GM19043 (cell line): ENCODE measurements at regions not wholly inside any gene's neighbourhood (a gene's known extent, or its start where the extent isn't known, plus 50 kb on each side); places are given as distances from the start of the nearest gene placed in this dataset.

ENCODE experiments used
- ATAC-seq: cut with Tn5 transposase; IDR thresholded peaks from one replicate; pipeline ENCODE4 v1.9.1; 2021; ENCODE audit warnings: low read depth; ENCODE audit not compliant: unreplicated experiment

DNA sequence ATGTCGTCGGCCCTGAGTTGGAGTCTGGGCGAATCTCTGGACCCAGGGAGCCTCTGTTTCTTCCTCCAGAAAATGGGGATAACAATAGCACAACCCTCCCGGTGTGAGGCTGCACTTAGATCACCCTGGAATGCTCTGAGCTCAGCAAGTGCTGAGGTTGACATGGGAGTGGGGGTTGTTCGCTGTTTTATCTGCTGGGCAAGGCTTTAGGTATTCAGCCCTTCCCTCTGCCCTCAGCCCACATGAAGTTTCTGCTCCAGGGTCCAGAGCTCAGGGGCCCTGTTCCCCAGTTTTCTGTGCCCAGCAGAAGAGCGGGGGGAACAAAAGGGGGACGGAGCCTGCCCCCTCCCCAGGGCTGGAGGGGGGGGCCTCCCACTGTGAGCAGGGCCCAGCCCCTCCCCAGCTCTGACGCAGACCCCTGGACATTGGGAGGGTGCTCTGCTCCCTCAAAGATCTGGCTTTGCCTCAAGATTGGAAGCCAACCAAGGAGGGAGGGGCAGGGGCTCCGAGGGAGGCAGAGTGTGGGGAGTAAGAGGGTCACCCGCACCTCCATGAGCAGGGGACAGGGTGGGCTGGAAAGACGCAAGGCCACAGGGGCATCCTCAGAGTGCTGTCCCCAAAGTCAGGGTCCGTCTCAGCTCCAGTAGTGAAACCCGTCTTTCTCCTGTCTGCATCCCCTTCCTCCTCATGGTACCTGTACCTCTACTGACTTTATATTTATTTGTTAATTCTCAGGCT lies 215.6 kb downstream of the C9orf50 start:
- ATAC-seq, result no peak

DNA sequence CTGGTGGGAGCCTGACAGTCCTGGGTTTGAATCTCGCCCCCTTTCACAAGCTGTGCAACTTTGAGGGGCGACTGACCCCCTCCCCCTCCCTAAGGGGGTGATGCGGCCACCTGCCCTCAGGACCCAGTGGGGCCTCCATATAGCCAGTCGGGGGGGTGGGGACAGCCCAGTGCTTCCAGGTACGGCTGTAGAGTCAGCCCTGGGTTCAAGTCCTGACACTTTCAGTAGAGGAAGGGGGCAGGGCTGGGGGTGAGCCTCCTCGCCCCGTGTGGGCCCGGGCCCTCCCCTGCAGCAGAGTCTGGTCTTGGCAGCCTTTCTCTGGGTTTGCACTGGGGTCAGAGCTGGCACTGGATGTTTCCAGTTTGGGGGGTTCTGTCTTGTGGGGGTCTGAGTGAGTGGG lies 216.3 kb downstream of the C9orf50 start:
- no peak for ATAC-seq

DNA sequence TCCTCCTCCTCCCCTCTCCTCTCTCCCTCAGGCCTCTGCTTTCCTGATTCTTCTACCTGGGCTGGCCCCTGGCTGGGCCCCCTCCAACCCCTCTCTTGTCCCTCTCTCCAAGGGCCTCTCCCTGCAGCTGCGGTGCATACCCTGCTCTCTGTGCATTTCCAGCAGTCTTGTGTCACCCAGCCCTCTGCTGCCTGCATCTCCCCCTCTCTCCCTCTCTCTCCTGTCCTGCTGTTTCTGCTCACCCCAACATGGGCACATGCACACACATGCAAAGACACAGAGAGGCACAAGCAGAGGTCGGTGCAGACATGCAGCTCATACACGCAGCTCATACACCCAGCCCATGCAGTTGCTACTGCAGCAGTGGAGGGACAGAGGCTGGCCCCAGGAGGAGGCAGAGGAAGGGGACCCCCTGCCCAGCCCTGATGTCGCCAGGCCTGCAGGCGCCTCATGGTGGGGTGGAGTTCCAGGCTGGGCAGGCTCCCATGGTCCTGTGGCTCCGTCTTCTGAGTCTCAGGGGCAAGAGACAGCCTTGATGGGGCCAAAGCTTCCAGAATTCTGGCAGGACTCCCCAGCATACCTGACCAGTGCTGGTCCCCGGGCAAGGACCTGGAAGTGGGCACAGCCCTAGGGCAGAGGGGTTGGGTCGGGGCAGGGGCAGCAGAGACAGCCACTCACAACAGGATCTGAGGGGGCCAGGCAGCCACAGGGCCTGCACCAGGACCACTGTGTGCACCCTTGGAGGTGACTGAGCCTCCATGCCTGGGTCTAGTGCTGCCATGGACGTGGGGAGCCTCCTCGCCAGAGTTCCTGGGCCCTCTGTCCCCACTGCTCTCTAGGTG lies 216.9 kb downstream of the C9orf50 start:
- ATAC-seq, result no peak

DNA sequence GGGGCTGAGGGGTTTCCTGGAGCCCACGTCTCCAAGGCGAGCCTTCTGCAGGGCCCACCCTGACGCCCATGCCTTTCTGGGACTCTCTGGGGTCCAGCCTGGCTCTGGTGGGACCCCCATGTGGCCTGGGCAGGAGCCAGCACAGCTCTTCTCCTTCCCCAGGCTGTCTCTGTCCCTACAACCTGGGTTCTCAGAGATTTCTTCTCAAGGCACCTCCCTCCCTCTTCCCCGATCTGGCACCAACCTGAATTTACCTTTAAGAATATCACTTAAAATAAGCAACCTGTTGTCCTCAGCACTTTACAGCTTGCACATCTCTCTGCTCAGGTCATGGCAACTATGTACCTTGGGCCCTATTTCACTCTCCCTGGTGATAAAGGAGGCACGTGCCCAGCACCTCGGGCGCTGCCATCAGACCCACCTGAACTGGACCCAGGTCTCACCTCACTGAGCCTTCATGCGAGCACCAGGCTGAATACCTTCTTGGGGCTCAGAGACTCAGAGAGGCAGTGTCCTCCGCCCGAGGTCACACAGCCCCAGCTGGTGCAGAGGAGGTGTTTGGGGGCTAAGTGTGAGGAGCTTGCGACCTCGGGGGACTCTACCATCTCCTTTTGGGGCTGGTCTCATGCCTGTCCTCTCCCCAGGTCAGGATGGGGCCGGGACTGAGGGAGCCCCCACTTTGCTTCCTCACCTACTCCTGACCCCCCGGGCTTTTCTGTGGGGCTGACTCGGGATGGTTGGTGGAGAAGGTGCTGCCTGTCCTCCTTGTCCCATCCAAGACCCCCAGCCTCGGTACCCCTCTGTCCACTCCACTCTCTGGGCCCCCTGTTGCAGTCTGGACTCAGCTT lies 217.7 kb downstream of the C9orf50 start:
- no peak for ATAC-seq

DNA sequence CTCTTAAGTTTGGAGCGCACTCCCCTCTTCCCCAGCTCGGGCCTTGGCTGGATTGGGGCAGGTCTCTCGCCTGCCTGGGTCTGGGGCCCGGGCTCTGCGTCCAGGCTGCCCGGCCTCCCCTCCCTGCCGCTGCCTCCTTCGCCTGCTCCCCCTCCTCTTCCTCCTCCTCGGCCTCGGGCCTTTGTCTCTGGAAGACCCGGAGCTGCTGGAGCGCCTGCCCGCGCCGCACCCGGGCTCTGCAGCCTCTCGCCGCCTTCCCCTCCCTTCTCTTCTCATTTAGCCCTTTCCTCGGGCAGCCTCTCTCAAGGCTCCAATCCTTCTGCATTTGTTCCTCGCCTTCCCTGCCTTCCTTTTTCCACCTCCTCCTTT lies 218.5 kb downstream of the C9orf50 start:
- ATAC-seq, result no peak

DNA sequence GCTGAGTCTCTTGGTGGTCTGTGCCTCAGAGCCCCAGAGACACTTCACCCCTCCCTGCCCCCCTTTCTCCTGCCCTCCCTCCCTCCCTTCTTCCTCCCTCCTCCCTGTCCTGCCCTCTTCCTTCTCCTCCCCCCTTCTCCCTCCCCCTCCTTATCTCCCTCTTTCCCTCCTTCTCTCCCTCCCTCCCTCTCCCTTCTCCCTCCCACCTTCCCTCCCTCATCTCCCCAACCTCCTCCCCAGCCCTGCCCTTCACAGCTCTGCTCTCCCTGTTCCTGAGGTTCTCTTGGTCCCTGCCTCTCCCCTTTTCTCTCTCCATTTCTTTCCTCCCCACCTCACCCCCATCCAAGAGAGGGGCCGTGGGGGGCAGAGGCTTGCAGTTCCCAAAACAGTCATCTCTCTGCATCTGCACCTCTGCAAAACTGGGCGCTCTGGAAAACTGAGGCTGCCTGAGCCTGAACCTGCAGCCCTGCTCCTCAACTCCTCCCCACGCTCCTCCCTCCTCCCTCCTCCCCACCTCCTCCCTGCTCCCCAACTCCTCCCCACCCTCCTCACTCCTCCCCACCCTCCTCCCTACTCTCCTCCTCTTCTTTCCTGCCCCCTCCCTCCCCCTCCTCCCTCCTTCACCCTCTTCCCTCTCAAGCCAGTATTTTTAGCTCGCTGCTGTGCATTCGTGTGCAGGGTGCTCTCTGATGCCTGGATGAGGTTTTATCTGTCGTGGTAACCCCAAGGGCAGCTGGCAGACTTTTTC lies 219.1 kb downstream of the C9orf50 start:
- ATAC-seq, result no peak

DNA sequence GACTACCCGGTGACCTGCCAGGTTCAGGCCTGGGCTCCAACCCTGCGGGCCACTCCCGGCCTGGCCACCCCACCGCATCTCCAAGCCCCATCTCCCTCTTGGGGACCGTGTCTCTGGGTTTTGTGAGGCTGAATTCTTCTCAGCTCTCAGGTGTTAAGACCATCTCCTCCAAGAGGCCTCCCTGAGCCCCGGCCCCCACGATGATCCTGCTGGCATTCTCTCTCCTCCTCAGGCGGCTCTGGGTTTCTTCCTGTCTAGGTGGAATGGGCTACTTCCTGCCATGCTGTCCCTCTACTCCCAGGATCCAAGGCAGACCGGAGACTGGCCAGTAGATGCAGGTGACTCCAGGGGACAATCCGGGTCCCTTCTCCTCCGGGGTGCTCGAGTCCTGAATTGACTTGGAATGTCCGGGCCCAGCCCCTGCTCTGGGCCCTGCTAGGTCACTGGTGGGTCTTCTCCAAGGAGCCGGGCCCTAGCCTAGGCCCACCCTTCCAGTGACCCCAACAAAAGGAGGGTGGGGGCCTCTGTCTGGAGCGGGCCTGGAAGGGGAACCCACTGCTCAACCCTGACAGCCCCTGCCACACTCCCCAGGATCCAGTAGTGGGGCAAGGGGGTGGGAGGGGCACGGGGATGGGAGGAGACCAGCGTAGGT lies 219.8 kb downstream of the C9orf50 start:
- ATAC-seq, result no peak

DNA sequence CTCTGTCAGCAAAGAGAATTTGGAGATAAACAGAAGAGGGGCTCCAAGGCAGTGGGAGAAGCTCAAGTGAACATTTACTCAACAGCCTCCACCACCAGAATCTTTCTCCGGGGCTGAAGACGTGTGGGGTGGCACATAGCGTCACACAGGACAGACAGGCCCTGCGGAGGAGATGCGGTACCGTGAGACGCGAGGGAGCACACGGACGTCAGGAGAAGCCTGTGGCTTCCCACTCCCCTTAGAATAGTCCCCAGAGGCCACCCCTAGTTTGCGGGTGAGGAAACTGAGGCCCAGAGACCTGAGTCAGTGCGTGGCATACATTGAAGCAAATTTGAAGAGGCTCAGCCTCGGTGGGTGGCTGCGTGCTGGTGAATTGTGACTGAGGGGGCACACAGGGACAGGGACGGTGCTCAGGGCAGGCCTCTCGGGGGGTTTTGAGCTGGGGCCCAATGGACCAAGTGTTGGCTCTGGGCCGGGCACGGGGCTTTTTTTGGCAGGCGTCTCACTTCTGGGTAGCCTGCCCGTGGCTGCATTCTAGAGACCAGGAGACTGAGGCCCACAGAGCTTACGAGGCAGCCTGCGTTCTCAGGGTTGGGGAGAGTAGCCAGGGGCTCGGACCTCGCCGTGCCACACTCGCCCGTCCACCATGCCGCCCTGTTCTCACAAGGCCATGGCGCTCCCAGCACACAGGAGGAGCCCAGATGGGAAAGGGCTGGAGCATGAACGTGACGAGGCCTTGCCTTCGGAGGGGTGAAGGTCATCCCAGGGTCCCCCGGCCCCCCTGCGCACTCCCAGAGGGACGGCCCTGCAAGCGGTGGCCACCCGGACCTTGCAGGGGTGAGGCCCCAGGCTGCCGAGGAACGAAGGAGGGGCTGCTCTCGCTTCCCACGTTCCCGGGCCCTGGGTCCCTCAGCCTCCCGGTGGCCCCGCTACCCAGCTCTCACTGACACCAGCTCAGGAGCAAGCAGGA lies 220.6 kb downstream of the C9orf50 start:
- no peak for ATAC-seq

DNA sequence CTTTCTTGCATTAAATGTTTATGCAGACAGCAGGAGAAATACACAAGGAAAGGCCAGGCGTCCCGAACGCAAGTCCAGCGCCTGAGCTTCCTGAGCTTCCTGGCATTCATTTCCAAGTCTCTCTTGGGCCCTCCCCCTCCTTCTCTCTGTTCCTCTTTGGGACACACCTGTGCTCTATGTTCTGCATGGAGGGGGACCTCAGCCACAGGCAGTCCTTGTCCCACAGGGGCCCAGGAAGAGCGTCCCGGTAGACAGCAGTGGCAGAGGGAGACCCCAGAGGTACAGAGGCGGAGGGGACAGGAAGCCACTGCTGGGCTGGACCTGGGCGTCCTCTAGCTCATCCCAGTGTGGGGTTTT lies 221.3 kb downstream of the C9orf50 start:
- ATAC-seq, result no peak

DNA sequence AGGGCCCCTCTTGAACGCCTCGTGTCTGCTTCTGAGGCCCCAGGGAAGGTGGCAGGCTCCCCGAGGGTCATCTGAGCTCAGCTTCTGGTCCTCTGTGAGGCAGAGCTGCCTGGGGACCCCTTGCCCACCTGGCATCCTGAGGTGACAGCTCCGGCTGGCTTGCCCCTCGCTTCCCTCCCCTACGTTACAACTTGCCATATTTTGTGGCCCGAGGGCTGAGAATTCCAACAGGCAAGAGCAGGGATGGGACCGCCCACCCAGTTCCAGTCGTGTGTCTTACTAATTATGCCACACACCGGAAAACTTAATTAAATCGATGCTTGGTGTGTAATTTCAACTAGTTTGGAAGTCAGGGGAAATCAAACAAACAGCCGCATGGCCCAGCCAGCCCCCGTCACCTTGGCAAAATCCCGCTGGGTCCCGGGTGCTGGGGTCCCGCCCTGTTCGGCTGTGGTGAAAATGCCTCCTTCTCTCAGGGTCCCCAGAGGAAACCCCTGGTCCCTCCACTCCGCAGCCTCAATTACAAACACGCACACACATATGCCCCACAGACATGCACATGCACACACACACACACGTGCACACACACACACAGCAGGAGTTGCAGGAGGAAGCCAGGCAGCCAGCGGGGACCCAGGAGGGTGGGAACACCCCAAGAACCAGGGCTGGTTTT lies 221.0 kb upstream of the IER5L start:
- ATAC-seq, result no peak

DNA sequence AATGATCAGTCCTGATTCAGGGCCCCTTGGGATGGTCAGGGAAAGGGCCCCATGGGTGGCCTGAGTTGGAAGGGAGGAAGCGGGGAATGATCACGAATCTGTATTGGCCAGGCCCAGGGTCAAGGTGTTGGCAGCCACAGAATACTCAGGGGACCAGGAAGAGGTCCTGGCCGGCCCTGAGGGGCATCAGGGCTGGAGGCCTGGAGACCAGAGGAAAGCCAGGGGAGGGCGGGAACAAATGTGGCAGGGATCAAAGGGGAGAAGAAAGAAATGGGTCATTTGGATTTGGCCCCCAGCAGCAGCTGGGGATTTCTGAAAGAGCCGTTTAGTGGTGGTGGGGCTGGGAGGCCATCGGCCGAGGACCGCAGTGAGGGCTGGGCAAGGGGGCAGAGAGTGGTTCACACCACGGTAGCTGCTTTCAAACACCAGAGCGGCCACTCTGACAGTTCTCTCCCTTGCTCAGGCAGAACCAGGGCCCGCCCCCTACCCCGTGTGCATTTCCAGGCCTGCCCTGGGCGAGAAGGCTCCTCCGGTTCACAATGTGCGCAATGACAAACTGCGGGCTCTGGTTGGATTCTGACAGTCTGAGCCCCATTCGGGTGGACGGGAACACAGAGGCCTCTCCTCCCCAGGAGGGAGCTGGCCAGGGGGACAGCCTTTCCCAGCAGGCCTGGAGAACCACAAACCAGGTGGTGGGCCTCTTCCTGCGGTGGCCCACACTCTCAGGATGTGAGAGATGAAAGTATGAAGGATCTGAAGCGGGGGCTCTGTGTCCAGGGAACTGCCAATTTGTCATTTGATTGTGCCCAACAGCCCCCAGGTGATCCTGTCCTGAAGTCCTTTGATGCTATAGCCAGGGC lies 220.3 kb upstream of the IER5L start:
- no peak for ATAC-seq

DNA sequence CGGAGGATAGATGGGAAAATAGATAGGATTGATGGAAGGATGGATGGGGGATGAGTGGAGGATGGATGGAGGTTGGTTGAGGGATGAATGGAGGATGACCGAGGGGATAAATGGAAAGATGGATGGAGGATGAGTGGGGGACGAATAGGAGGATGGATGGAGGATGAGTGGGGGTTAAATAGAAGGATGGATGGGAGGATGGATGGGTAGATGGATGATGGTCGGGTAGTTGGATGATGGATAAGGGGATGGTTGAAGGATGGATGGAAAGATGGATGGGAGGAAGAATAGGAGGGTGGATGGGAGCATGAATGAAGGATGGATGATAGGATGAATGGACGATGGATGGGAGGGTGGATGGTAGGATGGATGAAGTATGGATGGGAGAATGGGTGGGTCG lies 219.3 kb upstream of the IER5L start:
- ATAC-seq, result no peak

DNA sequence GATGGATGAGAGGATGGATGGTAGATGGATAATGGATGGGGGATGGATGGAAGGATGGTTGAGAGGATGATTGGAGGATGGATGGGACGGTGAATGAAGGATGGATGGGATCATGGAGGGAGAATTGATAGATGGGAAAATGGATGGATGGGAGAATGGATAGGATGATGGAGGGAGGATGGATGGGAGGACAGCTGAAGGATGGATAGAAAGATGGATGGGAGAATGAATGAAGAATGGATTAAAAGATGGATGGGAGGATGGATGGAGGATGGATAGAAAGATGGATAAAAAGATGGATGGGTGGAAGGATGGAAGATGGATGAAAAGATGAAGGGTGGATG lies 218.3 kb upstream of the IER5L start:
- no peak for ATAC-seq

DNA sequence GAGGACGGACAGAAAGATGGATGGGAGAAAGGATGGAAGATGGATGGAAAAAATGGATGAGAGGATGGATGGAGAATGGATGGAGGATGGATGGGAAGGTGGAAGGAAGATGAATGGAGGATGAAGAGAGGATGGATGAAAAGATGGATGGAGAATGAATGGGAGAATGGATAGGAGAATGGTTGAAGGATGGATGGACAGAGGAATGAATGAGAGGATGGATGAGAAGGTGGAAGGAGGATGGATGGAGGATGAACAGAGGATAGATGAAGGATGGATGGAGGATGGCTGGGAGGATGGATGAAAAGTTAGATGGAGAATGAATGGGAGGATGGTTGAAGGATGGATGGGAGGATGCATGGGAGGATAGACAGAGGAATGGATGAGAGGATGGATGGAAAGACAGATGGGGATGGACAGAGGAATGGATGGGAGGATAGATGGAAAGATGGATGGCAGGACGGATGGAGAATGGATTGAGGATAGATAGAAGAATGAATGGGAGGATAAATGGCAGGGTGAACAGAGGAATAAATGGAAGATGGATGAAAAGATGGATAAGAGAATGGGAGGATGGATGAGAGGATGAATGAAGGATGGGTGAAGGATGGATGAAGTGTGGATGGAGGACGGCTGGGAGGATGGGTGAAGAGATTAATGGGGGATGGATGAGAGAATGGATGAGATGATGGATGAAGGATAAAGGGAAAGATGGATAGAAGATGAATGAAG lies 217.7 kb upstream of the IER5L start:
- no peak for ATAC-seq

DNA sequence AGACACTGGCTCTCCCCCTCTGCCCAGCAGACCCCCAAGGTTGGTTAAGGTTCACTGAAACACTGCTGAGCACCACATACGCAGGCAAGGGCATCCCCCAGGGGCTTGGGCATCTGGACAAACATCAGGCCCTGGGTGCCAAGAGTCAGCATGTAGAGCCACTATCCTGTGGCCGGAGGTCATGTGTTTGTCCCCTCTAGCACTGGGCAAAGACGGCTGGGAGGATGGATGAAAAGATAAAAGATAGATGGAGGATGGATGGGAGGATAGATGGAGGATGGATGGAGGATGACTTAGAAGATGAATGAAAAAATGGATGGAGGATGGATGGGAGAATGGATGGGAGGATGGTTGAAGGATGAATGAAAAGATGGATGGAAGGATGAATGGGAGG lies 216.8 kb upstream of the IER5L start:
- no peak for ATAC-seq

DNA sequence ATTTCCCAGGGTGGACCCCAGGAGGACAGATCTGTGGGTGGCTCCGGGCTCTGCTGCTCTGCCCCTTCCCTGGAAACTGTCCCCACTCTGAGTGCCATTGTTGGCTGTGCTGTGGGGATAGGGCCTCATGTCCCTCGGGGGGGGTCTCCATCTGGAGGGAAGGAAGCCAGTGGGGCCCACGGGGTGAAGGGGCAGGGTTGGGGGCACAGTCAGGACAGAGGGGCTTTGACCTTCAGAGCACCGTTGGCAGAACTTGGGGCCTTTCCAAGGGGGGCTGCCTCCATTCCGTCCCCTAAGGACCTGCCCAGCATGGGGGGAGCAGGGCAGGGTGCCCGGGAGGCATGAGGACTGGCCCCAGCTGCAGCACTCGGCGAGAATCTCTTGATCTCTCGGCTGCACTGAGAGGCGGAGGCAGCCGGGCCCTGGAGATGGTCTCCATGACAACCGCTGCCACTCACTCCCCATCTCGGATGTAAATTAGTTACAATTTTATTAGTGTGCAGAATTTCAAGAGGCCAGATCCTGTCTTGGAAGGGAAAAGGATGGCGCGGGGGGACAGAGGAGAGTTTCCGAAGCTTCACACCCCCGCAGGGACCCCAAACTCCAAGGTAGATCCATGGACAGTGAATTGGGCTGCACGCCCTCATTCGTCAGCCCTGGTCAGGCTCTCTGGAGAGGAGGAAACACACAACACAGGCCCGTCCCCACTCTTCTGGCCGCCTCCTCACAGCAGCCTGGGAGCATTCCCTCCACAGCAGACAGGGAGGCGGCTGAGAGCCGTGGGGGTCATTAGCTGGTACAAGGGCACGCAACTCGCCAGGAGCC lies 216.2 kb upstream of the IER5L start:
- ATAC-seq, result no peak
